Ishikawa (cell line): ENCODE measurements at regions not wholly inside any gene's neighbourhood (a gene's known extent, or its start where the extent isn't known, plus 50 kb on each side); places are given as distances from the start of the nearest gene placed in this dataset.

Experiments used
- CEBPB ChIP-seq: IDR thresholded peaks from 2 replicates; pipeline ENCODE4 v1.6.1; 2012
- RAD21 ChIP-seq: IDR thresholded peaks from 2 replicates; pipeline ENCODE4 v1.6.1; 2012; ENCODE audit warnings: low read depth
- TAF1 ChIP-seq: IDR thresholded peaks from 2 replicates; pipeline ENCODE4 v1.6.1; 2012; ENCODE audit warnings: low read depth, mild to moderate bottlenecking
- TCF12 ChIP-seq: IDR thresholded peaks from 2 replicates; pipeline ENCODE4 v1.6.1; 2012; ENCODE audit warnings: low read depth
- YY1 ChIP-seq: IDR thresholded peaks from 2 replicates; pipeline ENCODE4 v1.6.1; 2012; ENCODE audit warnings: low read depth
- TF ChIP-seq, protein P1 (sequence below): IDR thresholded peaks from 2 replicates; pipeline ENCODE4 v1.6.1; 2012; ENCODE audit warnings: low read depth, mild to moderate bottlenecking
- TF ChIP-seq, protein P2 (sequence below): IDR thresholded peaks from 2 replicates; pipeline ENCODE4 v1.6.1; 2012
- TF ChIP-seq, protein P3 (sequence below): IDR thresholded peaks from 2 replicates; pipeline ENCODE4 v1.6.1; 2012

DNA sequence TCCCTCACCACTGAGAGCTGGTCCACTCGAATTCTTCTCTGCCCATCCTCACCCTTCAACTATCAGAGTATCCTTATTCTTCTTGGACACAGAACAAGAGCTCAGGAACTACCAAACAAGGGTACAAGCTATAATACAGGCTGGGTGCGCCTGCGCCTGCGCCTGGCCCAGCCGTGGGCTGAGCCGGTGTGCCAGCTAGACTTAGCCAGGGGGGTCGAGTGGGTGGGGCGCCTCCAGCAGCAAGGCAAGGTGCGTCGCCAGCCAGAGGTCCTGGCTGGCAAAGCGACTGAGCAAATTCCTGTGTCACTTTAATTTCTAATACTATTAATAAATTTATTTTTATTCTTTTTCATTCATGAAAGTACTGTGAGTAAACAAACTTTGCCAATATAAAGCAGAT lies 1072.6 kb upstream of the PIK3C3 start:
- TF ChIP-seq TAF1 (no peak), CEBPB (no peak), YY1 (no peak), RAD21 (no peak), TCF12 (no peak)
- TF ChIP-seq, protein P1, sequence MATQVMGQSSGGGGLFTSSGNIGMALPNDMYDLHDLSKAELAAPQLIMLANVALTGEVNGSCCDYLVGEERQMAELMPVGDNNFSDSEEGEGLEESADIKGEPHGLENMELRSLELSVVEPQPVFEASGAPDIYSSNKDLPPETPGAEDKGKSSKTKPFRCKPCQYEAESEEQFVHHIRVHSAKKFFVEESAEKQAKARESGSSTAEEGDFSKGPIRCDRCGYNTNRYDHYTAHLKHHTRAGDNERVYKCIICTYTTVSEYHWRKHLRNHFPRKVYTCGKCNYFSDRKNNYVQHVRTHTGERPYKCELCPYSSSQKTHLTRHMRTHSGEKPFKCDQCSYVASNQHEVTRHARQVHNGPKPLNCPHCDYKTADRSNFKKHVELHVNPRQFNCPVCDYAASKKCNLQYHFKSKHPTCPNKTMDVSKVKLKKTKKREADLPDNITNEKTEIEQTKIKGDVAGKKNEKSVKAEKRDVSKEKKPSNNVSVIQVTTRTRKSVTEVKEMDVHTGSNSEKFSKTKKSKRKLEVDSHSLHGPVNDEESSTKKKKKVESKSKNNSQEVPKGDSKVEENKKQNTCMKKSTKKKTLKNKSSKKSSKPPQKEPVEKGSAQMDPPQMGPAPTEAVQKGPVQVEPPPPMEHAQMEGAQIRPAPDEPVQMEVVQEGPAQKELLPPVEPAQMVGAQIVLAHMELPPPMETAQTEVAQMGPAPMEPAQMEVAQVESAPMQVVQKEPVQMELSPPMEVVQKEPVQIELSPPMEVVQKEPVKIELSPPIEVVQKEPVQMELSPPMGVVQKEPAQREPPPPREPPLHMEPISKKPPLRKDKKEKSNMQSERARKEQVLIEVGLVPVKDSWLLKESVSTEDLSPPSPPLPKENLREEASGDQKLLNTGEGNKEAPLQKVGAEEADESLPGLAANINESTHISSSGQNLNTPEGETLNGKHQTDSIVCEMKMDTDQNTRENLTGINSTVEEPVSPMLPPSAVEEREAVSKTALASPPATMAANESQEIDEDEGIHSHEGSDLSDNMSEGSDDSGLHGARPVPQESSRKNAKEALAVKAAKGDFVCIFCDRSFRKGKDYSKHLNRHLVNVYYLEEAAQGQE: no peak
- TF ChIP-seq, protein P2, sequence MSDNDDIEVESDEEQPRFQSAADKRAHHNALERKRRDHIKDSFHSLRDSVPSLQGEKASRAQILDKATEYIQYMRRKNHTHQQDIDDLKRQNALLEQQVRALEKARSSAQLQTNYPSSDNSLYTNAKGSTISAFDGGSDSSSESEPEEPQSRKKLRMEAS: no peak
- TF ChIP-seq, protein P3, sequence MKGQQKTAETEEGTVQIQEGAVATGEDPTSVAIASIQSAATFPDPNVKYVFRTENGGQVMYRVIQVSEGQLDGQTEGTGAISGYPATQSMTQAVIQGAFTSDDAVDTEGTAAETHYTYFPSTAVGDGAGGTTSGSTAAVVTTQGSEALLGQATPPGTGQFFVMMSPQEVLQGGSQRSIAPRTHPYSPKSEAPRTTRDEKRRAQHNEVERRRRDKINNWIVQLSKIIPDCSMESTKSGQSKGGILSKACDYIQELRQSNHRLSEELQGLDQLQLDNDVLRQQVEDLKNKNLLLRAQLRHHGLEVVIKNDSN: no peak
